DMS153 treated with DMSO at 0.1 percent for 48 hours (cell line): ENCODE measurements at regions not wholly inside any gene's neighbourhood (a gene's known extent, or its start where the extent isn't known, plus 50 kb on each side); places are given as distances from the start of the nearest gene placed in this dataset.

Experiments used
- DNase-seq: peaks from one replicate; lab custom pipeline; 2025; ENCODE audit not compliant: unreplicated experiment; lab: John Stamatoyannopoulos, UW

DNA sequence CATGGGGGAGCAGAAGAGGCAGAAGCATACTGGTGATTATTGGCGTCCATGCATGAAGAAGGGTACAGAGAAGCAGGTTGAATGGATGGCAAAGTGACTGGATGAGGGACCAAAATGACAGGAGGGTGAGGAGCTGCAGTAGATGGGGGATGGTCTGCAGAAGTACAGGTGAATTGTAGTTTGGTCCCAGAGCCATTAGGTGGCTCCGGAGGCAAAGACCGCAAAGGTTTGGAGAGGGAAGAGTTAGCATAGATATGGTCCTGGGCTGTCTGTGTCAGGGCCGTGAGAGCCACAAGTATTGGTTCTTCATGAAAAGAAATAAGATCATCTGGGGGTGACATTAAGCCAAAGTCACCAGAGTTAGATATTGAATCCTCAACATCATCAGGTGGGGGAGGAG is 59.0 kb upstream of the ZNF726 start:
- no peak for DNase-seq

DNA sequence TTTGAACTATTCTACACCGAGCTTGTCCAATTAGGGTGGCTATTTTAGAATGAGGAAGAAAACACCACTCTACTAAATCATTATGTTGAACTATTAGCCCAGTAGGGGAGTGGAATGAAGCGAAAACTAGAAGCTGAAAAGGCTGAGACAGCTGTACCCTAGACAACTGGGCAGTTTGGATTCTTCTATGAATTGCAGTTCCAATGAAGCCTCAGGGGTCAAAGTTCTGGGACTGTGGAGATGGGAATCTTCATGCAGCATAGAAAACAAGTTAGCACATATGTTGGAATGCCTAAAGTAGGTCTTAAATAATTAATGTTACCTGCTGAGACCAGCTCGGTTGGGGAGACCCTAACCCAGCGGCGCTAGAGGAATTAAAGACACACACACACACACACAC is 62.7 kb upstream of the ZNF726 start:
- no peak for DNase-seq

DNA sequence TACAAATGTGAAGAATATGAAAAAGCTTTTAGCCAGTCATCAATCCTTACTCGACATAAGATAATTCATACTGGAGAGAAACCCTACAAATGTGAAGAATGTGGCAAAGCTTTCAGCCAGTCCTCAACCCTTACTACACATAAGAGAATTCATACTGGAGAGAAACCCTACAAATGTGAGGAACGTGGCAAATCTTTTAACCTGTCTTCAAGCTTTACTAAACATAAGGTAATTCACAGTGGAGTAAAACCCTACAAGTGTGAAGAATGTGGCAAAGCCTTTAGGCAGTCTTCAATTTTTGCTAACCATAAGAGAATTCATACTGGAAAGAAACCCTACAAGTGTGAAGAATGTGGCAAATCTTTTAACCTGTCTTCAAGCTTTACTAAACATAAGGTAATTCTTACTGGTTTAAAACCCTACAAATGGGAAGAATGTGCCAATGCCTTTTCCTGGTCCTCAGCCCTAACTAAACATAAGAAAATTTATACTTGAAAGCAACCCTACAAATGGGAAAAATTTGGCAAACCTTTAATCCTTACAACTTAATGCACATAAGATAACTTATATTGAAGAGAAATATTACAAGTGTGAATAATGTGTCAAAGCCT is 74.1 kb upstream of the ZNF681 start:
- DNase-seq, result no peak

DNA sequence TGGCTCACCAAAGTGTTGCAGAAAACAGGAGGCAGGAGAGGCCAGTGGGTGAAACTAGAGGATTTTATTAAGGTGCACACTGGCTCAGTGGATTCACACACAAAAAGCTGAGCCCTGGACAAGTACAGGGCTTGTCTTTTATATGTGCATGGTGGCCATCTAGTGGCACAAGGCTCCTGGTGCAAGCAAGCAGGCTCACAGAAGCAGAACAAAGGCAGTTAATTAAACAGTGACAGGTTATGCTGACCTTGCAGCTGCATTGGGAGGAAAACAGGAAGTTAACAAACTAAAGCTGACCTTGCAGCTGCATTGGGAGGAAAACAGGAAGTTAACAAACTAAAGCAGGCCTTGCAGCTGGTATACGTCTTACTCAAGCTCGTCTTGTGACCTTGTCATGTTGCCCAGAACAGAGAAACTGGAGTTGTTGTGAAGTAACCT is 65.3 kb upstream of the ZNF681 start:
- peak; percentile 15 for DNase-seq

DNA sequence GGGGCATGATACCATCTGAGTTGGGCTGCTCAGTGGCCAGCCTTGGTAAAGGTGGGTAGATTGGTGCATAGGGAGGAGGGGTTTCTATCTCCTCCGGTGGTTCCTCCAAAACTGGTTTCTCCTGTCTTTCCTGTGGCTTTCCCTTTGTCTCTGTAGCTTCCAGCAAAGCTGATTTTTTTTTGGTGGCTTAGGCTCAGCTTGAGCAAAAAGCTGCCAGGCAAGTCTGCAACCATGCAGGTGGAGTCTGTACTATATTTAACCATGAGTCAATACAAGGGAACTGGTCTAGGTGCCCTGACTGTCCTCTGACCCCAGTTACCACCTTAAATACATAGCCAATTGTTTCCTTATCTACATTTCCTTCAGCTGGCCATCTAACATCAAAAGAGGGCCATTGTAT is 64.0 kb upstream of the ZNF681 start:
- DNase-seq, result no peak

DNA sequence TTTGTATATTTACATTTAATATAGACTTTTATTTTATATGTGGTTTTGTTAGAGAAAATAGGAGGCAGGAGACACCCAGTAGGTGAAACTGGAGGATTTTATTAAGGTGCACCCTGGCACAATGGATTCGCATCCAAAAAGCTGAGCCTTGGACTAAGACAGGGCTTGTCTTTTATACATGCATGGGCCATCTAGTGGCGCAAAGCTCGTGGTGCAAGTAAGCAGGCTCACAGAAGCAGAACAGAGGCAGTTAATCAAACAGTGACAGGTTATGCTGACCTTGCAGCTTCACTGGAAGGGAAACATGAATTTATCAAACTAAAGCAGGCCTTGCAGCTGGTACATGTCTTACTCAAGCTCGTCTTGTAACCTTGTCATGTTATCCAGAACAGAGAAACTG is 58.8 kb upstream of the ZNF681 start:
- no peak for DNase-seq

DNA sequence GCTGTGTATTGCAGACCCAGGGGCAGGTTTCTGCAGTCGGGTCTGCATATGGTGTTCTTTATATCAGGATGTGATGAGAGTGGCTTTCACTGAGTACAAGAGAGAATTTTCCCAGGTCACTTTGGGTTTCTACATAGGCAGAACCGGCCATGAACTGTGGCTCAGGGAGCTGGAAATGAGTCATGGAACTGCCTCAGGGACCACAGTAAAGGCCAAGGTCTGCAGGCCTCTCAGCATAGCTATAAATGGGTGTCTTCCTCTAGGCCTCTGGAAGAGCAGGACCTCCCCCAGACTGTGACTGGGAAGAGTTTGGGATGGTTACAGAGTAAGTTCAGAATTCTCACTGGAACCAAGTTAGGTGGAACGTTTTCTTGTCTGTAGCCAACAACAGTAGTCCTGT is 51.8 kb upstream of the ZNF681 start:
- DNase-seq, result no peak
